ENCODE measurements at regions not wholly inside any gene's neighbourhood (a gene's known extent, or its start where the extent isn't known, plus 50 kb on each side); places are given as distances from the start of the nearest gene placed in this dataset.
"Not testable (repeated sequence)": the region's sequence is repeated elsewhere in the genome, so short reads cannot be mapped to it uniquely, and the experiment has no call there.

DNA sequence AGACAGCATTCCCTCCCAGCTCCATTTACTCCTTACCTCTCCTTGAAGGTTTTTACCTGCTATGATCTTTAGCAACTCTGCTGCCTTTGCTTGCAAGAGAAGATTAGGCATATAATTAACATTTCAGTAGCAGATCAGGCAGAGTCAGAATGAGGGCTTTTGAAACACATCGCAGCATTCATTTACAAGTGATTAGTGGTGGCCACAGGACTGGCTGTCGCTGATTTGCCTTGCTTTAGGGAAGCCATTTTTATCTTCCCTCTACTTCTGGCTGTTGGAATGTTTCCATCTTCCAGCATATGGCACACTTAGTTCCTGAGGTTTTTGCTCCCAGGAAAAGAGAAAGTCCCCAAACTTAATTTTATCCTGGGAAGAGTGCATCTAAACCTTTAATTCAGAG lies 124.0 kb downstream of the SPATA31A6 start:
- H3K4me2 ChIP-seq (ENCODE audit: low read length); H3K27me3 ChIP-seq (ENCODE audit: insufficient read depth, low read length); H3K9me3 ChIP-seq (ENCODE audit: control insufficient read depth in 1 of 2, insufficient read depth in 1 of 2, low read depth in 1 of 2, low read length in 2 of 2); H3K36me3 ChIP-seq (ENCODE audit: control insufficient read depth in 1 of 2, insufficient read depth in 2 of 2, low read length in 2 of 2); CTCF ChIA-PET; RAD21 ChIA-PET (ENCODE audit: low non-redundant PET in 1 of 2, low total read pairs in 2 of 2, uncharacterized antibody in 2 of 2, unreplicated experiment in 2 of 2); POLR2A ChIA-PET; H3K79me2 ChIP-seq (ENCODE audit: insufficient read depth, low read length); H2AFZ ChIP-seq (ENCODE audit: low read depth, low read length, poor library complexity, severe bottlenecking); DNase-seq (ENCODE audit: low read depth, low spot score); H3K9me2 ChIP-seq (ENCODE audit: insufficient read depth); ATAC-seq; H3K4me1 ChIP-seq (ENCODE audit: control insufficient read depth in 1 of 2, insufficient read depth in 2 of 2, low read length in 2 of 2); H3K27ac ChIP-seq (ENCODE audit: low read depth, low read length); intact Hi-C loops (cut with micrococcal nuclease); BruUV-seq (replicated peaks); H4K20me1 ChIP-seq (ENCODE audit: insufficient read depth); H3K9ac ChIP-seq (ENCODE audit: low read length); H3K4me3 ChIP-seq (replicated peaks in 1 of 2; ENCODE audit: low read depth in 1 of 2, low read length in 2 of 2): not testable (repeated sequence)

DNA sequence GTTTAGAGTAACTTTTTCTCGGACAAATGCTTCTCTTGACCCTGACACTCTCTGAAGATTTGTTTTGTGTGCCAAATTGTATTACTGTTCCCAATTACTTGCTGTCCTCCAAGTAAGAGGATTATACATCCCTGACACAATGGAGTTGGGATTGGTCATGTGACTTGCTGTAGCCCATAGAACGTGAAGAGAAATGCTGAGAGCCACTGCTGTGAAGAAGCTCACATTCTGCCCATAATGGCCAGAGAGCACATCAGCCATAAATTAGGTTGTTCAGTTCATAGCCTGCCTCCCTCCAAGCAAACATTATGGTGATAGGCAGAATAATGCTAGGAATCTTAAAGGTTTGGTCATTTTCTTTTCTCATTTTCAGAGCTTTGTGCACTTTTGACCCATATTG lies 127.5 kb downstream of the SPATA31A6 start:
- intact Hi-C loops (cut with micrococcal nuclease); POLR2A ChIA-PET; DNase-seq (ENCODE audit: low read depth, low spot score); H3K36me3 ChIP-seq (ENCODE audit: control insufficient read depth in 1 of 2, insufficient read depth in 2 of 2, low read length in 2 of 2); H3K4me2 ChIP-seq (ENCODE audit: low read length); H2AFZ ChIP-seq (ENCODE audit: low read depth, low read length, poor library complexity, severe bottlenecking); H3K27ac ChIP-seq (ENCODE audit: low read depth, low read length); BruUV-seq (replicated peaks); H3K9me3 ChIP-seq (ENCODE audit: control insufficient read depth in 1 of 2, insufficient read depth in 1 of 2, low read depth in 1 of 2, low read length in 2 of 2); H3K4me3 ChIP-seq (replicated peaks in 1 of 2; ENCODE audit: low read depth in 1 of 2, low read length in 2 of 2); H4K20me1 ChIP-seq (ENCODE audit: insufficient read depth); RAD21 ChIA-PET (ENCODE audit: low non-redundant PET in 1 of 2, low total read pairs in 2 of 2, uncharacterized antibody in 2 of 2, unreplicated experiment in 2 of 2); H3K4me1 ChIP-seq (ENCODE audit: control insufficient read depth in 1 of 2, insufficient read depth in 2 of 2, low read length in 2 of 2); ATAC-seq; H3K79me2 ChIP-seq (ENCODE audit: insufficient read depth, low read length); H3K9ac ChIP-seq (ENCODE audit: low read length); H3K27me3 ChIP-seq (ENCODE audit: insufficient read depth, low read length); CTCF ChIA-PET; H3K9me2 ChIP-seq (ENCODE audit: insufficient read depth): not testable (repeated sequence)

DNA sequence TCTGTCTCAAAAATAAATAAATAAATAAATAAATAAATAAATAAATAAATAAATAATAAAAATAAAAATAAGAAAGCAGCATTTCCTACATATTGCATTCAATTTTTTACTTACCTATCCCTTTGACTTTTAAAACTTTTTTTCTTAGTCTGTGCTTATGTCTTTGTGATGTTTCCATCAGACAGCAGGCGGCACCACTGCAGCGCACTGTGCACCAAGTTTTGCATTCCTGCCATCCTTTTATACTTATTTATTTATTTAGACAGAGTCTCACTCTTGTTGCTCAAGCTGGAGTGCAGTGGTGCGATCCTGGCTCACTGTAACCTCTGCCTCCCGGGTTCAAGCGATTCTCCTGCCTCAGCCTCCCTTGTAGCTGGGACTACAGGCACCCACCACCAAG lies 132.6 kb downstream of the SPATA31A6 start:
- H3K9ac ChIP-seq (ENCODE audit: low read length); H4K20me1 ChIP-seq (ENCODE audit: insufficient read depth); CTCF ChIA-PET; H3K9me2 ChIP-seq (ENCODE audit: insufficient read depth); DNase-seq (ENCODE audit: low read depth, low spot score); H3K4me1 ChIP-seq (ENCODE audit: control insufficient read depth in 1 of 2, insufficient read depth in 2 of 2, low read length in 2 of 2); BruUV-seq (replicated peaks); H3K27me3 ChIP-seq (ENCODE audit: insufficient read depth, low read length); H3K4me3 ChIP-seq (replicated peaks in 1 of 2; ENCODE audit: low read depth in 1 of 2, low read length in 2 of 2); H3K9me3 ChIP-seq (ENCODE audit: control insufficient read depth in 1 of 2, insufficient read depth in 1 of 2, low read depth in 1 of 2, low read length in 2 of 2); RAD21 ChIA-PET (ENCODE audit: low non-redundant PET in 1 of 2, low total read pairs in 2 of 2, uncharacterized antibody in 2 of 2, unreplicated experiment in 2 of 2); H2AFZ ChIP-seq (ENCODE audit: low read depth, low read length, poor library complexity, severe bottlenecking); H3K36me3 ChIP-seq (ENCODE audit: control insufficient read depth in 1 of 2, insufficient read depth in 2 of 2, low read length in 2 of 2); ATAC-seq; H3K4me2 ChIP-seq (ENCODE audit: low read length); H3K79me2 ChIP-seq (ENCODE audit: insufficient read depth, low read length); H3K27ac ChIP-seq (ENCODE audit: low read depth, low read length); intact Hi-C loops (cut with micrococcal nuclease); POLR2A ChIA-PET: not testable (repeated sequence)
- TF ChIP-seq RAD21 (IDR thresholded peaks at IDR 0.05; ENCODE audit: low read depth): peak; percentile 42
- TF ChIP-seq, protein P1, sequence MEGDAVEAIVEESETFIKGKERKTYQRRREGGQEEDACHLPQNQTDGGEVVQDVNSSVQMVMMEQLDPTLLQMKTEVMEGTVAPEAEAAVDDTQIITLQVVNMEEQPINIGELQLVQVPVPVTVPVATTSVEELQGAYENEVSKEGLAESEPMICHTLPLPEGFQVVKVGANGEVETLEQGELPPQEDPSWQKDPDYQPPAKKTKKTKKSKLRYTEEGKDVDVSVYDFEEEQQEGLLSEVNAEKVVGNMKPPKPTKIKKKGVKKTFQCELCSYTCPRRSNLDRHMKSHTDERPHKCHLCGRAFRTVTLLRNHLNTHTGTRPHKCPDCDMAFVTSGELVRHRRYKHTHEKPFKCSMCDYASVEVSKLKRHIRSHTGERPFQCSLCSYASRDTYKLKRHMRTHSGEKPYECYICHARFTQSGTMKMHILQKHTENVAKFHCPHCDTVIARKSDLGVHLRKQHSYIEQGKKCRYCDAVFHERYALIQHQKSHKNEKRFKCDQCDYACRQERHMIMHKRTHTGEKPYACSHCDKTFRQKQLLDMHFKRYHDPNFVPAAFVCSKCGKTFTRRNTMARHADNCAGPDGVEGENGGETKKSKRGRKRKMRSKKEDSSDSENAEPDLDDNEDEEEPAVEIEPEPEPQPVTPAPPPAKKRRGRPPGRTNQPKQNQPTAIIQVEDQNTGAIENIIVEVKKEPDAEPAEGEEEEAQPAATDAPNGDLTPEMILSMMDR (IDR thresholded peaks at IDR 0.05 in 2 of 3, conservative IDR thresholded peaks at IDR 0.05 in 1 of 3; ENCODE audit: borderline replicate concordance in 1 of 3, insufficient read depth in 1 of 3, low read depth in 2 of 3, low read length in 2 of 3): 0 out of 6 replicates have a peak, but pooled peaks of 1 of the 3 experiments have one; percentile 3

DNA sequence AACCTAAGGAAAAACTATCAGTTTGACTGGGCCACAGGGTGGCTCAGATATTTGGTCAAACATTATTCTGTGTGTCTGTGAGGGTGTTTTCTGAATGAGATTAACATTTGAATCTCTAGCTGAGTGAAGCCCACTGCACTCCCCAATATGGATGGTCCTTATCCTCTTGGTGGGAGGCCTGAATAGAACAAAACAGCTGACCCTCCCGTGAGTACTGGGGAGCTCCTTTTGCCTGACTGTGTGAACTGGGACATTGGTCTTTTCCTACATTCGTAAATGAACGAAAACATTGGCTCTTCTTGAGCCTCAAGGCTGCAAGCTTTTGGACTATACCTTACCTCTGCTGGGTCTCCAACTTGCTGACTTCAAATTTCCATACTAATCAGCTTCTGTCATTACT lies 134.2 kb downstream of the SPATA31A6 start:
- H3K9ac ChIP-seq (ENCODE audit: low read length); H3K79me2 ChIP-seq (ENCODE audit: insufficient read depth, low read length); ATAC-seq; H3K27ac ChIP-seq (ENCODE audit: low read depth, low read length); RAD21 ChIA-PET (ENCODE audit: low non-redundant PET in 1 of 2, low total read pairs in 2 of 2, uncharacterized antibody in 2 of 2, unreplicated experiment in 2 of 2); H3K9me3 ChIP-seq (ENCODE audit: control insufficient read depth in 1 of 2, insufficient read depth in 1 of 2, low read depth in 1 of 2, low read length in 2 of 2); POLR2A ChIA-PET; H2AFZ ChIP-seq (ENCODE audit: low read depth, low read length, poor library complexity, severe bottlenecking); H3K9me2 ChIP-seq (ENCODE audit: insufficient read depth); H3K4me3 ChIP-seq (replicated peaks in 1 of 2; ENCODE audit: low read depth in 1 of 2, low read length in 2 of 2); H4K20me1 ChIP-seq (ENCODE audit: insufficient read depth); DNase-seq (ENCODE audit: low read depth, low spot score); H3K4me1 ChIP-seq (ENCODE audit: control insufficient read depth in 1 of 2, insufficient read depth in 2 of 2, low read length in 2 of 2); BruUV-seq (replicated peaks); H3K27me3 ChIP-seq (ENCODE audit: insufficient read depth, low read length); H3K4me2 ChIP-seq (ENCODE audit: low read length); H3K36me3 ChIP-seq (ENCODE audit: control insufficient read depth in 1 of 2, insufficient read depth in 2 of 2, low read length in 2 of 2); CTCF ChIA-PET; intact Hi-C loops (cut with micrococcal nuclease): not testable (repeated sequence)

All from HCT116 (cell line).